ENCODE measurements at regions not wholly inside any gene's neighbourhood (a gene's known extent, or its start where the extent isn't known, plus 50 kb on each side); places are given as distances from the start of the nearest gene placed in this dataset.
"Not testable (repeated sequence)": the region's sequence is repeated elsewhere in the genome, so short reads cannot be mapped to it uniquely, and the experiment has no call there.

DNA sequence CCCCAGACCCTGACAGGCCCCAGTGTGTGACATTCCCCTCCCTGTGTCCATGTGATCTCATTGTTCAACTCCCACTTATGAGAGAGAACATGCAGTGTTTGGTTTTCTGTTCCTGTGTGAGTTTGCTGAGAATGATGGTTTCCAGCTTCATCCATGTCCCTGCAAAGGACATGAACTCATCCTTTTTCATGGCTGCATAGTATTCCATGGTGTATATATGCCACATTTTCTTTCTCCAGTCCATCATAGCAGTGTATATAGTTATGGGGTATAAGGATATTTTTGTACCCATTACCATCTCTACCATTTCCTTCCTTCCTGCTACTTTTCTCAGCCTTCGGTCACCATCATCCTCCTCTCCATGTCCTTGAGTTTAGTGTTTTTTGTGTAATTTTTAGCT is 192.5 kb downstream of the SHOX start:
- H3K23me2 ChIP-seq (ENCODE audit: low read depth, low read length); H2BK20ac ChIP-seq (ENCODE audit: low read length); H3K36me3 ChIP-seq (ENCODE audit: control insufficient read depth in 2 of 4, insufficient read depth in 4 of 4, low read length in 3 of 4); H3K79me2 ChIP-seq (ENCODE audit: control insufficient read depth in 1 of 2, insufficient read depth in 2 of 2, low read length in 2 of 2); POLR2A ChIA-PET (ENCODE audit: partially characterized antibody); DNase-seq (ENCODE audit: low read depth in 1 of 2, low spot score in 2 of 2); H4K91ac ChIP-seq (replicated peaks; ENCODE audit: insufficient read length, low read length); H4K20me1 ChIP-seq (replicated peaks in 1 of 2; ENCODE audit: control insufficient read depth in 1 of 2, insufficient read depth in 2 of 2, low read length in 2 of 2); H2BK15ac ChIP-seq (ENCODE audit: low read length); H3K79me1 ChIP-seq (ENCODE audit: low read depth, low read length); H3K23ac ChIP-seq (ENCODE audit: insufficient read length); H2AFZ ChIP-seq (ENCODE audit: low read length); H3K27ac ChIP-seq (ENCODE audit: low read depth, low read length); H2BK5ac ChIP-seq (ENCODE audit: low read depth, low read length); H3K9ac ChIP-seq (replicated peaks in 1 of 4; ENCODE audit: extremely low read depth in 1 of 4, low read depth in 3 of 4, low read length in 3 of 4); H3K27me3 ChIP-seq (replicated peaks in 1 of 4; ENCODE audit: control insufficient read depth in 3 of 4, extremely low read depth in 1 of 4, insufficient read depth in 3 of 4, low read length in 3 of 4); H4K5ac ChIP-seq (ENCODE audit: insufficient read length, low read depth, low read length); H3K18ac ChIP-seq (ENCODE audit: extremely low read depth, low read length); CTCF ChIA-PET (ENCODE audit: partially characterized antibody); H4K8ac ChIP-seq (ENCODE audit: extremely low read depth, insufficient read depth, low read length); H3K4me3 ChIP-seq (ENCODE audit: extremely low read depth in 1 of 4, insufficient read depth in 2 of 4, low read depth in 3 of 4, low read length in 4 of 4); H3K4me1 ChIP-seq (replicated peaks in 1 of 4; ENCODE audit: control insufficient read depth in 3 of 4, insufficient read depth in 4 of 4, low read length in 3 of 4); H3K56ac ChIP-seq (replicated peaks; ENCODE audit: insufficient read length, low read depth, low read length); H3K4ac ChIP-seq (replicated peaks; ENCODE audit: insufficient read length, low read depth, low read length); H3K9me3 ChIP-seq (ENCODE audit: insufficient read depth in 2 of 2, low read depth in 1 of 2, low read length in 1 of 2); FAIRE-seq; H2BK120ac ChIP-seq (replicated peaks; ENCODE audit: low read depth, low read length); H3K4me2 ChIP-seq (ENCODE audit: insufficient read depth in 1 of 2, low read depth in 2 of 2, low read length in 2 of 2); H2AK5ac ChIP-seq (ENCODE audit: low read depth, low read length); H3K14ac ChIP-seq (ENCODE audit: insufficient read length); H2BK12ac ChIP-seq (ENCODE audit: low read depth, low read length): not testable (repeated sequence)
- WGBS, 2 experiments (ENCODE audit: extremely low coverage in 1 of 2, insufficient coverage in 1 of 2, insufficient read length in 1 of 2, insufficient replicate concordance in 2 of 2, low coverage in 1 of 2, low lambda C conversion rate in 2 of 2, missing lambda C conversion rate in 1 of 2) = 89% methylated on average over 1 of the region's 1 CpG; no CpG with 5 or more reads in 1 of the 2 experiments

Measured in H1 (cell line).